ENCODE measurements at regions not wholly inside any gene's neighbourhood (a gene's known extent, or its start where the extent isn't known, plus 50 kb on each side); places are given as distances from the start of the nearest gene placed in this dataset.

GRCh38 chr7:68235937-68236336 is 1239.3 kb downstream of the TYW1 start:
- H3K9me3 ChIP-seq, result no peaks in the 10 kb centered on the region
- intact Hi-C loops (cut with DNase I; ENCODE audit: low total_unique reads) (no loop called here), in situ Hi-C loops (cut with MboI; ENCODE audit: low sequenced_read_pairs in 4 of 4) (no loop called here)
- no peak overlapping the region for H3K4me3 ChIP-seq
- no peaks in the 10 kb centered on the region for H3K27me3 ChIP-seq
- no peaks in the 10 kb centered on the region for H3K36me3 ChIP-seq
- TF ChIP-seq POLR2A (IDR thresholded peaks at IDR 0.05) (no peak), CTCF (IDR thresholded peaks at IDR 0.05 in 4 of 5, conservative IDR thresholded peaks at IDR 0.05 in 1 of 5) (no peak)
- no peak overlapping the region for H3K27ac ChIP-seq
- H3K4me1 ChIP-seq, result no peaks in the 10 kb centered on the region
- ATAC-seq (no peak), DNase-seq (no peak)

GRCh38 chr7:68238204-68238805 is 1241.7 kb downstream of the TYW1 start:
- in situ Hi-C loops (cut with MboI; ENCODE audit: low sequenced_read_pairs in 4 of 4) (no loop called here), intact Hi-C loops (cut with DNase I; ENCODE audit: low total_unique reads) (no loop called here)
- no peak for DNase-seq
- no peaks in the 10 kb centered on the region for H3K9me3 ChIP-seq
- no peaks in the 10 kb centered on the region for H3K36me3 ChIP-seq
- no peaks in the 10 kb centered on the region for H3K27me3 ChIP-seq
- no peak for TF ChIP-seq POLR2A (IDR thresholded peaks at IDR 0.05)
- no peak overlapping the region for H3K4me3 ChIP-seq
- H3K27ac ChIP-seq, result no peak overlapping the region
- ATAC-seq, result no peak
- H3K4me1 ChIP-seq, result no peaks in the 10 kb centered on the region

GRCh38 chr7:68243128-68243527 is 1246.5 kb downstream of the TYW1 start:
- no peaks in the 10 kb centered on the region for H3K9me3 ChIP-seq
- no peaks in the 10 kb centered on the region for H3K4me1 ChIP-seq
- in situ Hi-C loops (cut with MboI; ENCODE audit: low sequenced_read_pairs in 4 of 4) (no loop called here), intact Hi-C loops (cut with DNase I; ENCODE audit: low total_unique reads) (no loop called here)
- no peak for DNase-seq
- H3K36me3 ChIP-seq, result no peaks in the 10 kb centered on the region
- ATAC-seq, result no peak
- no peak overlapping the region for H3K27ac ChIP-seq
- no peak for TF ChIP-seq POLR2A (IDR thresholded peaks at IDR 0.05)
- TF ChIP-seq CTCF (IDR thresholded peaks at IDR 0.05 in 4 of 5, conservative IDR thresholded peaks at IDR 0.05 in 1 of 5), result no peak
- no peaks in the 10 kb centered on the region for H3K27me3 ChIP-seq
- no peak overlapping the region for H3K4me3 ChIP-seq

- intact Hi-C loops (cut with DNase I; ENCODE audit: low total_unique reads) (no loop called here), in situ Hi-C loops (cut with MboI; ENCODE audit: low sequenced_read_pairs in 4 of 4) (no loop called here)
- TF ChIP-seq CTCF (IDR thresholded peaks at IDR 0.05 in 4 of 5, conservative IDR thresholded peaks at IDR 0.05 in 1 of 5), result no peak
- no peak for TF ChIP-seq POLR2A (IDR thresholded peaks at IDR 0.05)
- ATAC-seq, result no peak
- Histone ChIP-seq H3K4me1 (no peaks in the 10 kb centered on the region), H3K4me3 (no peak overlapping the region), H3K36me3 (no peaks in the 10 kb centered on the region), H3K27me3 (no peaks in the 10 kb centered on the region), H3K9me3 (no peaks in the 10 kb centered on the region), H3K27ac (no peak overlapping the region)
- DNase-seq, result no peak
These were observed 1247.8 kb downstream of the TYW1 start for GRCh38 chr7:68244389-68244788.

GRCh38 chr7:68245688-68246087 is 1249.1 kb downstream of the TYW1 start:
- in situ Hi-C loops (cut with MboI; ENCODE audit: low sequenced_read_pairs in 4 of 4) (no loop called here), intact Hi-C loops (cut with DNase I; ENCODE audit: low total_unique reads) (no loop called here)
- ATAC-seq, result no peak
- Histone ChIP-seq H3K4me3 (no peak overlapping the region), H3K27me3 (no peaks in the 10 kb centered on the region), H3K36me3 (no peaks in the 10 kb centered on the region), H3K9me3 (no peaks in the 10 kb centered on the region), H3K4me1 (no peaks in the 10 kb centered on the region), H3K27ac (no peak overlapping the region)
- TF ChIP-seq POLR2A (IDR thresholded peaks at IDR 0.05) (no peak), CTCF (IDR thresholded peaks at IDR 0.05 in 4 of 5, conservative IDR thresholded peaks at IDR 0.05 in 1 of 5) (no peak)
- DNase-seq, result no peak

Measured in gastrocnemius medialis (tissue), 4 donors.